ENCODE measurements at regions not wholly inside any gene's neighbourhood (a gene's known extent, or its start where the extent isn't known, plus 50 kb on each side); places are given as distances from the start of the nearest gene placed in this dataset.

- Mint-ChIP-seq H3K27ac (no peak overlapping the region), H3K36me3 (no peaks in the 10 kb centered on the region), H3K4me3 (no peak overlapping the region), H3K27me3 (no peaks in the 10 kb centered on the region), H3K9me3 (no peaks in the 10 kb centered on the region), H3K4me1 (ENCODE audit: low read depth) (no peaks in the 10 kb centered on the region)
- no peak for DNase-seq
- CTCF ChIA-PET: no interaction called here
- POLR2A ChIA-PET: no interaction called here
- intact Hi-C loops (cut with micrococcal nuclease): no loop called here
Observed at GRCh38 chr5:136701191-136701590, 335.8 kb upstream of the TRPC7 start.

DNA sequence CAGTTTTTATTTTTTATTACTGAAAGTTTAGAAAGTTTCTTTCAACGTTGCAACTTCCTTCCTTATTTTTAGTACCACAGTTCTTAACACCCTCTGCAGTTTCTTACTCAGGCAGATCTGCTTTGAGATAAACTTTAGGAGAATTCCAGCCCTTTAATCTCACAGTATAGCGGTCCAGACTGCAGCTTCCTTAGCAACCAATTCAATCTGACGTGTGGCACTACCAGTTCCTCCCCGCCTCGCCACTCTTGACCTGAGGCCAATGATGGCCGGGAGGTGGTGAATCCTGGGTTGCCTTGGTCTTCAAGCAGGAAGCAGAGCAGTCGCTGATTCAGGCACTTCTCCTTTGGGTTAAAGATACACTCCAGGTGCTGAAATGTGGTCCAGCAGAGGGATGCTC is 334.3 kb upstream of the TRPC7 start:
- ChIA-PET POLR2A (no interaction called here), CTCF (no interaction called here)
- Mint-ChIP-seq H3K36me3 (no peaks in the 10 kb centered on the region), H3K4me3 (no peak overlapping the region), H3K27ac (no peak overlapping the region), H3K4me1 (ENCODE audit: low read depth) (no peaks in the 10 kb centered on the region), H3K27me3 (no peaks in the 10 kb centered on the region), H3K9me3 (no peaks in the 10 kb centered on the region)
- intact Hi-C loops (cut with micrococcal nuclease): no loop called here
- DNase-seq: no peak

- Mint-ChIP-seq H3K36me3 (no peaks in the 10 kb centered on the region), H3K27ac (no peak overlapping the region), H3K4me1 (ENCODE audit: low read depth) (no peaks in the 10 kb centered on the region), H3K9me3 (no peaks in the 10 kb centered on the region), H3K27me3 (no peaks in the 10 kb centered on the region), H3K4me3 (no peak overlapping the region)
- ChIA-PET POLR2A (no interaction called here), CTCF (no interaction called here)
- no peak for DNase-seq
- intact Hi-C loops (cut with micrococcal nuclease): no loop called here
Observed at GRCh38 chr5:136698970-136699369, 333.6 kb upstream of the TRPC7 start.

- DNase-seq: no peak
- H3K9me3 Mint-ChIP-seq: peaks cover 12% of the 10 kb centered on the region
- H3K4me1 Mint-ChIP-seq (ENCODE audit: low read depth): no peaks in the 10 kb centered on the region
- H3K36me3 Mint-ChIP-seq: no peaks in the 10 kb centered on the region
- H3K27ac Mint-ChIP-seq: no peak overlapping the region
- POLR2A ChIA-PET: no interaction called here
- no peaks in the 10 kb centered on the region for H3K27me3 Mint-ChIP-seq
- CTCF ChIA-PET: no interaction called here
- no peak overlapping the region for H3K4me3 Mint-ChIP-seq
- intact Hi-C loops (cut with micrococcal nuclease): no loop called here
Observed at GRCh38 chr5:136694258-136694657, 328.9 kb upstream of the TRPC7 start.

DNA sequence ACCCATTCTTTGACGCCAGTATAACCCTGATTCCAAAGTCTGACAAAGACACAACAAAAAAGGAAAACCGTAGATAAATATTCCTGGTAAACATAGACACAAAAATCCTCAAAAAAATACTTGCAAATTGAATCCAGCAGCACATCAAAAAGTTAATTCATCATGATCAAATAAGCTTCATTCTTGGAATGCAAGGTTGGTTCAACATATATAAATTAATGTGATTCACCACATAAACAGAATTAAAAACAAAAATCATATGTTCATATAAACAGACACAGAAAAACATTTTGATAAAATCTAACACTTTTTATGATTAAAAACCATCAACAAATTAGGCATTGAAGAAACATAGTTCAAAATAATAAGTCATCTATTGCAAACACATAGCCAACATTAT is 324.2 kb upstream of the TRPC7 start:
- H3K36me3 Mint-ChIP-seq: no peaks in the 10 kb centered on the region
- no peak overlapping the region for H3K4me3 Mint-ChIP-seq
- no peak overlapping the region for H3K27ac Mint-ChIP-seq
- ChIA-PET CTCF (no interaction called here), POLR2A (no interaction called here)
- H3K4me1 Mint-ChIP-seq (ENCODE audit: low read depth): no peaks in the 10 kb centered on the region
- no peak for DNase-seq
- H3K27me3 Mint-ChIP-seq: no peaks in the 10 kb centered on the region
- peaks cover 37% of the 10 kb centered on the region for H3K9me3 Mint-ChIP-seq
- intact Hi-C loops (cut with micrococcal nuclease): no loop called here

DNA sequence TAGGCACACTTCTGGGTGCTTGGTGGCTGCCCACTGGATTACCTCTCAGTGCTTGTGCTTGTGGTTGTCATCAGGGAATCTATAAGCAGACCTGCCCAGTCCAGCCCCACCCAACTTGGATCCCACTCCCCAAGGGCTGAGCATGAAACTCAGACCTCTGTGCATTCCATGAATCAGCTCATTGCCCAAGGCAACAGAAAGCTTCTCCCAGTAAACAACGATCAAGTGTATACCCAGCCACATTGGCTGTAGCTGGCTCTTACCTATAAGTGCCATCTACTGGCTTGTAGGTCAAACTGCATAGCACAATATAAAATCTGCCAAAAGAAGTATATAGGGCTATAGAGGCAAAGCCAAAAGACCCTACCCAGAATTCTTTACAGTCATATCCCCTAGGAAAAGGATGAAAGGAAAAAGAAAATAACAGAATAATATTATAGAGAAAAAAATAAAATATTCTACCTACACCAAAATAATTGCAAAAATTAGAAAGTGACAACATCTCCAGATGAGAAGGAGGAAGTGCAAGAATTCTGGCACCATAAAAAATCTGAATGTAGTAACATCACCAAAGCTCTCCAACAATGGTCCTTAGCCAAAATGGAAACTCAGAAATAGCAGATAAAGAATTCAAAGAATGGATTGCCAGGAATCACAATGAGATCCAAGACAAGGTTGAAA is 321.0 kb upstream of the TRPC7 start:
- DNase-seq: no peak
- Mint-ChIP-seq H3K27me3 (no peaks in the 10 kb centered on the region), H3K4me1 (ENCODE audit: low read depth) (no peaks in the 10 kb centered on the region), H3K27ac (no peak overlapping the region), H3K4me3 (no peak overlapping the region), H3K36me3 (no peaks in the 10 kb centered on the region), H3K9me3 (peaks cover 40% of the 10 kb centered on the region)
- POLR2A ChIA-PET: no interaction called here
- CTCF ChIA-PET: interaction anchor here (0.6 kb wide), 1 partner anchor 24 kb away, joined by 3 read pairs; no protein-coding TSS in a partner anchor
- intact Hi-C loops (cut with micrococcal nuclease): no loop called here

GRCh38 chr5:136682986-136683385 is 317.6 kb upstream of the TRPC7 start:
- no peak overlapping the region for H3K4me3 Mint-ChIP-seq
- no peak for DNase-seq
- H3K9me3 Mint-ChIP-seq: peaks cover 22% of the 10 kb centered on the region
- no peaks in the 10 kb centered on the region for H3K36me3 Mint-ChIP-seq
- CTCF ChIA-PET: no interaction called here
- no peaks in the 10 kb centered on the region for H3K4me1 Mint-ChIP-seq (ENCODE audit: low read depth)
- H3K27me3 Mint-ChIP-seq: no peaks in the 10 kb centered on the region
- no peak overlapping the region for H3K27ac Mint-ChIP-seq
- POLR2A ChIA-PET: no interaction called here
- intact Hi-C loops (cut with micrococcal nuclease): no loop called here

DNA sequence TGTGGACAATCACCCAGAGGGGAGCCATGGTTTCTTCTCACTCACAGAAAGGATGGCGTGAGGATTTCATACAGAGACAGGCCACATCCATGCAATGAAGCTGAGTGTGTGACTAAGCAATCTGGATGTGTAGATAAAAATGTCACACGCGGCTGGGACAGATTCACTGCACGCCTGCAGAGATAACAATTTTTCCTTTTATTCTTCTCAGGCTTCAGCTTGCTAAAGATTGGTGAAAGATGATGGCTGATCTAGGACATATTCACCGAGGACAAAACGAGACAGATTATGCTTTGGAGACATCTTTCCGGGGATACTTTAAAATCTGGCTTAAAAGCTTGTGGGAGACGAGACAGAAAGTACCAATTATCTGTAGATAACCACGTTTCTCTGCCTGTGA is 313.9 kb upstream of the TRPC7 start:
- ChIA-PET POLR2A (no interaction called here), CTCF (no interaction called here)
- H3K4me1 Mint-ChIP-seq (ENCODE audit: low read depth): no peaks in the 10 kb centered on the region
- H3K27me3 Mint-ChIP-seq: no peaks in the 10 kb centered on the region
- no peak for DNase-seq
- H3K27ac Mint-ChIP-seq: no peak overlapping the region
- H3K36me3 Mint-ChIP-seq: no peaks in the 10 kb centered on the region
- intact Hi-C loops (cut with micrococcal nuclease): no loop called here
- H3K4me3 Mint-ChIP-seq: no peak overlapping the region
- H3K9me3 Mint-ChIP-seq: peaks cover 4% of the 10 kb centered on the region

- ChIA-PET CTCF (no interaction called here), POLR2A (no interaction called here)
- no peaks in the 10 kb centered on the region for H3K4me1 Mint-ChIP-seq (ENCODE audit: low read depth)
- H3K9me3 Mint-ChIP-seq: peaks cover 2% of the 10 kb centered on the region
- H3K36me3 Mint-ChIP-seq: no peaks in the 10 kb centered on the region
- no peak for DNase-seq
- H3K27me3 Mint-ChIP-seq: no peaks in the 10 kb centered on the region
- H3K27ac Mint-ChIP-seq: no peak overlapping the region
- H3K4me3 Mint-ChIP-seq: no peak overlapping the region
- intact Hi-C loops (cut with micrococcal nuclease): no loop called here
Observed at GRCh38 chr5:136677217-136677616, 311.9 kb upstream of the TRPC7 start.

DNA sequence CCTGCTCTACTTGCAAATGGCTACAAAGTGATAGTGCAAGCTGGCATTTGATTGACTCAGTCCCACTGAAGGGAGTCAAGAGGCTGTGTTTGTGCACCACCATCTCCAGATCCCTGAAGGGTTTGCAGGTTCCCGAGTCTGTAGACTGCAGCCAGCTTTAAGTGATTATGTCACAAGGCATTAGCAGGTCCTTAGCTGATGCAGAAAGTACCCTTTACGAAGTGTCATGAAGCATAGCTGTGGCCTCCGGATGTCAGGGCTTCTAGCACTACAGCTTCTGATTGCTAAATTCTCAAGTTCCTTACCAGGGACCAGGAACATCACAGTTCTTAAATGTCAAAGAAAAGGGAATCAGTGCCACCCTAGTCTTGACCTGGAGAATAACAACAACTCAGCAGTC is 311.3 kb upstream of the TRPC7 start:
- peaks cover 2% of the 10 kb centered on the region for H3K9me3 Mint-ChIP-seq
- POLR2A ChIA-PET: no interaction called here
- H3K27ac Mint-ChIP-seq: no peak overlapping the region
- H3K4me3 Mint-ChIP-seq: no peak overlapping the region
- intact Hi-C loops (cut with micrococcal nuclease): no loop called here
- DNase-seq: no peak
- H3K36me3 Mint-ChIP-seq: no peaks in the 10 kb centered on the region
- H3K4me1 Mint-ChIP-seq (ENCODE audit: low read depth): no peaks in the 10 kb centered on the region
- CTCF ChIA-PET: no interaction called here
- H3K27me3 Mint-ChIP-seq: no peaks in the 10 kb centered on the region

GRCh38 chr5:136675769-136676168 is 310.4 kb upstream of the TRPC7 start:
- no peaks in the 10 kb centered on the region for H3K4me1 Mint-ChIP-seq (ENCODE audit: low read depth)
- no peak for DNase-seq
- intact Hi-C loops (cut with micrococcal nuclease): no loop called here
- CTCF ChIA-PET: no interaction called here
- H3K27me3 Mint-ChIP-seq: no peaks in the 10 kb centered on the region
- POLR2A ChIA-PET: no interaction called here
- H3K9me3 Mint-ChIP-seq: no peaks in the 10 kb centered on the region
- H3K27ac Mint-ChIP-seq: no peak overlapping the region
- H3K36me3 Mint-ChIP-seq: no peaks in the 10 kb centered on the region
- no peak overlapping the region for H3K4me3 Mint-ChIP-seq

- no peaks in the 10 kb centered on the region for H3K4me1 Mint-ChIP-seq (ENCODE audit: low read depth)
- POLR2A ChIA-PET: no interaction called here
- no peak overlapping the region for H3K27ac Mint-ChIP-seq
- intact Hi-C loops (cut with micrococcal nuclease): no loop called here
- DNase-seq: no peak
- no peaks in the 10 kb centered on the region for H3K9me3 Mint-ChIP-seq
- H3K27me3 Mint-ChIP-seq: no peaks in the 10 kb centered on the region
- no peaks in the 10 kb centered on the region for H3K36me3 Mint-ChIP-seq
- no peak overlapping the region for H3K4me3 Mint-ChIP-seq
- CTCF ChIA-PET: no interaction called here
Observed at GRCh38 chr5:136674178-136674577, 308.8 kb upstream of the TRPC7 start.

DNA sequence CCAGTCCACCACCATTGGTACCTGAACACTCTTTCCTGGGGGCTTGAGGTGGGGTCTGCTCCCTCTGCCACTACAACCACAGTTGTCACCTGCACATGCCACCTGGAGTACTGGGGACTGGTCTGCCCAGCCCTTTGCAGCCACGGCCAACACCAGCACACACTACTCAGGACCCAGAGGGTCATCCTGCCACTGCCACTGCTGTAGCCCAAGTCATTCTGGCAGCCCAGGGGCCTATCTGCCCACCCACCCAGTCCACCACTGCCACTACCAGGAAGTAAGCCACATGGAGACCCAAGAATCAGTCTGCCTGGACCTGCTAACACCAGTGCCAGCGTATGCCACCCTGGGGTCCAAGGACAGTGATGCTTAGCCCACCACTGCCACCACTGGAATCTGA is 302.4 kb upstream of the TRPC7 start:
- Mint-ChIP-seq H3K36me3 (no peaks in the 10 kb centered on the region), H3K27me3 (no peaks in the 10 kb centered on the region), H3K4me3 (no peak overlapping the region), H3K9me3 (no peaks in the 10 kb centered on the region), H3K27ac (no peak overlapping the region), H3K4me1 (ENCODE audit: low read depth) (no peaks in the 10 kb centered on the region)
- CTCF ChIA-PET: no interaction called here
- no peak for DNase-seq
- intact Hi-C loops (cut with micrococcal nuclease): no loop called here
- POLR2A ChIA-PET: no interaction called here
